NCI-H146 treated with DMSO at 0.1 percent for 48 hours (cell line): ENCODE measurements at regions not wholly inside any gene's neighbourhood (a gene's known extent, or its start where the extent isn't known, plus 50 kb on each side); places are given as distances from the start of the nearest gene placed in this dataset.

Source experiments
- DNase-seq: peaks from one replicate; lab custom pipeline; 2025; ENCODE audit not compliant: unreplicated experiment; lab: John Stamatoyannopoulos, UW

DNA sequence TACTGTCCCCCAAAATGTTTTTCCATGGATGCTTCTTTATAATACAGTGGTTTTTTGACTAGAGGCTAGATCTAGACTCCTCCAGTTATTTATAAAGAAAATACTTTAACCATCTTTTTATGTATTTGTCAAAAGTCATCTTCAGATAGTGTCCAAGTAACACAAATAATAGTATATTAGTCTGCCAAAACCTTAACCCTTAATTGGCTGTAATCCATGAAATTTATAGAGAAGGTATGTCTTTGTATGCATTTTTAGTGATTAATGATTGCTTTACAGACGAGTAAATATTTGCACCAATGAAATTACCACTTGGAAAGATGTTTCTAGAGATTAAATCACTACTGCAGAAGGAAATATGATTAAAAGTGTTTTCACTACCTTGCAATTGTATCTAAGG, 451.8 kb upstream of the NRXN1 start:
- no peak for DNase-seq

DNA sequence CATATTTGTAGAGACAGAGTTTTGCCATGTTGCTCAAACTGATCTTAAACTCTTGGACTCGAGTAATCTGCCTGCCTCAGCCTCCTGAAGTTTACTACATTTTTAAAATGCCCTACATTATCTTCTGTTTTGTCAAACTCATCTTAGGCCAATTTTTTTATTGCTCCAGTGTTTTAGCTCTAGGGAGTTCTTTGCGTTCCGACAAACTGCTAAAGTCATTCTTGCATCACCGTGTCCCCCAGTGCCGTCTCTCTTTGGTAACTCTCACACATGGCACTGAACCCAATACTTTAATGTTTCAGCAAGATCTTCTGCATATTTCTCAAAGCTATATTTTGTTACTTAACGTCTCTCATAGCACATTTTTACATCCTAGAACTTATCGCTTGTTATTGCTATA, 440.9 kb upstream of the NRXN1 start:
- no peak for DNase-seq

DNA sequence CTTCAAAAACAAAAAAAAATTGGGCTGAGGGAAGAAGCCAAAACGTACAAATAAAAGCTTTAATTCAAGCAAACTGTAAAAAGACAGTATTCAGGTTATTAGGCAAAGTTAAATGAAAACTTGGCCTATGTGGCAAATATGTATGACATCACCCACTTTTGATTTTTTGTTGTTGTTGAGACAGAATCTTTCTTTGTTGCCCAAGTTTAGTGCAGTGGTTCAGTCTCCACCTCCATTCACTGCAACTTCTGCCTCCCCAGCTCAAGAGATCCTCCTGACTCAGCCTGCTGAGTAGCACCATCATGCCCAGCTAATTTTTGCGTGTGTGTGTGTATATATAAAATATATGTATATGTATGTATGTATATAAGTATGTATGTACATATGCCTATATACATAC, 440.4 kb upstream of the NRXN1 start:
- DNase-seq, result no peak

DNA sequence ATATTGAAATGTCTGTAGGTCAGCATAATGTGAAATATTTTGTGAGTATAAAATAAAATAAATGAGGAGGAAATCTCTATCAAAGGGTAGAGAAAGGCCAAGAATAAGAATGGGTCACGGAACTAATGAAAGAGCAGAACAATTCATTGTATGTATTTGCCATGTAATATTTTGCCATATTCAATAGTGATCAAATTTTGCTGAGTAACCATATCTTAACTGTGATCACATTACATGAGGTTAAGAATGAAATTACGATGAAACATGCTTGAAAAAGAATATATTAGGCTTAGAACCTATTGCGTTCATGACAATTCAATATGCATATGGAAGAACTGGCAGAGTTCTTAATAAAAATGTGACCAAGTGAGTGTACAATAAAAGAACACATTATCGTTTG, 437.2 kb upstream of the NRXN1 start:
- no peak for DNase-seq

DNA sequence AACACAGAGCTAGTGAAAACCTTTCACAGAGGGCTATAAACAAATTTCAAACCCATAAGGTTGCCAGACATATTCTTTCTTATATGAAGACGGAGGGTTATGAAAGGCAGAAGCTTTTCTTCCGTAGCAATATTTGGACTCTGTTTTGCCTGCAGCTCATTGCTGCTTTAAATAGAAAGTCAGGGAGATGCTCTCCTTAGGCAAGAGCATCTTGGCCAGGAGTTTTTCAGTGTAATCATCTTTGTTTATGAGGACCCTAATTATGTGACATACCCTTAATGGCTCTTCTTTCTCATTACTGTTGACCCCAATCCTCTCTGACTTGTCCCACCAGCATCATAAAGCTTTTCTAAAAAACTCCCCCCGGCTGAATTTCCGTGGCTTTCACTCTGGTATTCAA, 433.4 kb upstream of the NRXN1 start:
- DNase-seq, result no peak

DNA sequence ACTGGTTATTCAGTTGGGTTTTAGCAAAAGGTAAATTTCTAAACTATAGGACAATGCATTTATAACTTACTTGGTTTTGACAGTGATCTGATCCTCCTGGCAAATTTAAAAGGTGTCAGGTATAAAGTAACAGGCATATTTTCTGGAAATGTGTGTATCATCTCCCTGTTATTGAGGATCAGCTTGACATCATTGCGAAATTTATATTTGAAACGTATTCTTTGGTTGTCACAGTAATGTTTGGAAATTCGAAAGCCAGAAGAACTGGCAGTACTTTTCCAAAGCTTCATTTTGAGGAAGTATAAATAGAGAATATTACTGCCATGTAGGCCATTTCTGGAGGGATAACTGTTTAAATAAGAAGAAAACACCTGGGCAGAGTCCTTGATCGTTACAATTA, 422.2 kb upstream of the NRXN1 start:
- no peak for DNase-seq

DNA sequence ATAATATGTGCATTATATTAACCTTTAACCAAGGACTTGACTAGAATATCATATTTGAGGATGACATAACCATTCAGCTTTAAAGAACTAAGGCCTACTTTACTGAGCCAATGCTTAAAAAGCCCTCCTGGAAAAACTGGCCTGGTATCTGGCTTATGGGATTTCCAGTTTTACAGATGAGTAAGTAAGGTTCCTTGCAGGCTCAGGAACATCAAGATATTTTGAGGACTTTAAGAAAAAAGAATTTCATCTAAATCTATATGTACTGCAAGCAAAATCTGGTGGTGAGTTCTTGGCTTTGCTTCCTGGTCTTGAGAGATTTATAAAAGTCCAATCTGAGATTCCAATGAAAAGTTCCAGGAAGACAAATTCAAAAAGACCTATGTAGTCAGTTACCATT, 417.0 kb upstream of the NRXN1 start:
- no peak for DNase-seq

DNA sequence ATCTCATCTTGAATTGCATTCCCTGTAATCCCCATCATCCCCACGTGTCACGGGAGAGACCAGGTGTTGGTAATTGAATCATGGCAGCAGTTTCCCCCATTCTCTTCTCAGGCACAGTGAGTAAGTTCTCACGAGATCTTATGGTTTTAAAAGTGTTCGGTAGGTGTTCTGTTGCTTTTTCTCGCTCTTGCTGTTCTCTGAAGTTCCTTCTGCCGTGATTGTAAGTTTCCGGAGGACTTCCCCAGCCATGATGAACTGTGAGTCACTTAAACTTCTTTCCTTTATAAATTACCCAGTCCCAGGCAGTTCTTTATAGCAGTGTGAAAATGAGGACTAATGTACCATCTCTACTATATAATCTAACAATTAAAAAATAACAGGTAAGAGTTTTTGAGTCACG, 409.9 kb upstream of the NRXN1 start:
- DNase-seq, result no peak

DNA sequence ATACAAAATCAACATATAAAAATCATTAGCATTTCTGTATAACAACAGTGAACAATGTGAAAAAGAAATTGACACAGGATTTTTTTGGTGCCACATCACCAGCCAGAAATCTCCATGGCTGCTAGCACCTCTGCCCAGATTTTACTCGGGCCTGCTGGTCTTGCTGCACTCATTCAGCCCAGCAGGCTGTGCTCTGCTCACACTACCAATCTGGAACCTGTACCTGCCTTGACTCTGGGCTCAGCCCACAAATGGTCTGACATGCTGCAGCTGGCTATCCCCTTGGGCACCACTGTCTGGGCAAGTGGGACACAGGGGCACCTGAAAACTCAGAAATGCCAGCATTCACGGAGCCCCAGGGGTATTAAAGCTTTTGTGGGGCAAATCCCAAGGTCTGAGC, 392.5 kb upstream of the NRXN1 start:
- DNase-seq, result no peak

DNA sequence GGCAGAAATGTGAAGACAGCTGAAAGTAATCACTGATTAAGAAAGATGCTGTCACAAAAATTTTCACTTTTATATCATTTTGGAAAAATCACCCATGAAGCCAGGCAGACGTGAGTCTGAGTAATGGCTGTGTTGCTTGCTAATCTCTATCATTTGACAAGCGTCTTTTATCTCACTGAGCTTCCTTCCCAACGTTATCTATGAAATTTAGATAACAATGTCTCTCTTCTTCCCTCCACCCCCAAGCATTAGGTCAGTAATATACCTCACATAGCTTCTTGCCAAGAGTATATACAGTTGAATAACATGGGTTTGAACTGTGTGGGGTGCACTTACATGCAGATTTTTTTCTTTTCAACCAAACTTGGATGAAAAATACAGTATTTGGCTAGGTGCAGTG, 388.6 kb upstream of the NRXN1 start:
- DNase-seq, result no peak

DNA sequence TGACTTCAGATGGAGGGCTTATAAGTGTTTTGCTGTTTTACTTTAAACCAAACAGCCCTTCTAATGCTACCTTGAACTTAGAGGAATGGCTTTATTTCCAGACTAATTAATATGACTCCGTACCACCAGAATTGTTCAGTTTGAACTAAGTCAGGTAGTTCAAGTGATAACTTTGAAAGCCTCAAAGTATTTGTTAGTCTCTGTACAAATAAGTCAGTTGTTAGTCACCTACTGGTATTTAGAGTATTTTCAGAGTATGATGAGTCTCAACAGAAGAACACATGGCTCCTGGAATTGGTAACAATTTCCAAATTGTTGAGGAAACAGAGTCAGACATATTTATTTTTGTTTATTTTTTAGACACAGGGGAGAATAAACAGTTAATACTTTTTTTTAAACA, 381.8 kb upstream of the NRXN1 start:
- no peak for DNase-seq

DNA sequence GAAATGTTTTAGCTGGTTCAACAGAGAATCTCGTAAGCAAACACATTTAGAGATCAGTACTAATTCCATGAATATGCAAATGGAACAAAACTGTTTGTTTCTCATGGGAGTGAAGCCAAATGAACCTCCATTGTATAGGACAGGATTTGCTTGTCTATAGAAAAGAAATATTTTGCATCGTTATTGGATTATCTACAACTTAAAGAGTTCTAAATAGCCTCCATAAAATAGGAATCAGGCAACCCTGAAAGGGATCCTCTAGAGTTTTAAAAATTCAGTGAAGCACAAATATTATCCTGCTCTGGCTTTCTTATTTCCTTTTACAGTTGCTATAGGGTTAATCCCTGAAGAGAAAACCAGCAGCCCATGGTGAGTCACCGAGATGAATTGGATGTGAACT, 378.4 kb upstream of the NRXN1 start:
- no peak for DNase-seq

DNA sequence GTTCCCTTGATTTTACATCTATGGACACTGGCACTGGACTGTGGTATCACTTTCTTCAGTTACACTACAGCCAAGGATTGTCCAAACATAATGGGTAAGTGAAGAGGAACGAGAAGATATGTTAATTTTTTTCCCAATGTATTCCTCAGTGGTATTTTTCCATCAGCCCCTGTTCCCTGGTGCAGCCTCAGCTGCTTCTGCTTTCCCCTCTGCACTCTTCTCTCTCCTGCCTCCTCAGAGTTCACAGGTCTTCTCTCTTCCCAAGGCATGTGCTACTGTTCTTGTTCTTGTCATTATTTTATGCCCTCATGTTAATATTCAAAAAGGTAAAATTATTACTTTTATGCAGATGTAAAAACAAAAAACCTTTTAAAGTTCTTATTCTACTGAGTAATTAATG, 378.0 kb upstream of the NRXN1 start:
- no peak for DNase-seq

DNA sequence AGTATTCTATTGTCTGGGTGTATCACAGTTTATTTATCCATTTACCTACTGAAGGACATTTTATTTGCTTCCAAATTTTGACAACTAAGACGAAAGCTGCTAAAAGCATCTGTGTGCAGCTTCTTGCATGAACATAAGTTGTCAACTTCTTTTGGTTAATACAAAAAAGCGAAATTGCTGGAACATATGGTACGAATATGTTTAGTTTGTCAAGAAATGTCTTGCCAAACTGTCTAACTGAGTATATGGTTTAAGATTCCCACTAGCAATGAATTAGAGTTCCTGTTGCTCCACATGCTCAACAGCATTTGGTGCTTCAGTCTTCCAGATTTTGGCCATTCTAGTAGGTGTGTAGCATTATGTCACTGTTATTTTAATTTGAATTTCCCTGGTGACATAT, 372.3 kb upstream of the NRXN1 start:
- DNase-seq, result no peak

DNA sequence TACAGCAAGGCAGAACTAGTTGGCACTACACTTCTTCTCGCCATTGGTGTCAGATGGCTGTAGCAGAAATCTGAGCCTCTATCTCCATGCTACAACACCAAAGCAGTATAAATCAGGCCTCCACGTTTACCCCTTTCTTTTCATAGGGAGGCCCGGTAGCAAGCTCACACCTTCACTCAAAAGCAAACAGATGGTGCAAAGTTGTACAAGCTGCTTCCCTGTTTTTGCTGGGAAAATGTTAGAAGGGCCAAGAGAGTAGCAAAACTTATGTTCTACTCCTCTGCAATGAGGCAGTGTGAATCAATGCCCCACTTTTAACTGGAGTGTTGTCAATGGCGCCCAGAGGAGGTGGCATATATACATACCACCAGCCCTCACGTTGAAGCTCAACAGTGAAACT, 369.6 kb upstream of the NRXN1 start:
- no peak for DNase-seq

DNA sequence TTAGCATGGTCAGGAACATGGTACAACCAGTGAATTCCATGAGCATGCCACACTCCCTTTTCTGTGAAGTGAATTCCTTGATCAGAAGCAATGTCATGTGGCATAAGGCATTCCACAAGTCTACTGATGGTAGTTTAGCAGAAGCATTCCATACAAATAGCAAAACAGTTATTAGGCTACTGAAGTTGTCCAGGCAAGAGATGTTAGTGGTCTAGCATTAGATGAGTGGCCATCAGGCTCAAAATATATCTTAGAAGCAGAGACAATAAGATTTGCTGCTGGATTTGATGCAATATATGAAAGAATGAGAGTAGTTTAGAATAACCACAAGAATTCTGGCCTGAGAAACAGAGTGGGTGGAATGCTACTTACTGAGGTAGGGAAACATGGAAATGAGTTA, 355.3 kb upstream of the NRXN1 start:
- no peak for DNase-seq

DNA sequence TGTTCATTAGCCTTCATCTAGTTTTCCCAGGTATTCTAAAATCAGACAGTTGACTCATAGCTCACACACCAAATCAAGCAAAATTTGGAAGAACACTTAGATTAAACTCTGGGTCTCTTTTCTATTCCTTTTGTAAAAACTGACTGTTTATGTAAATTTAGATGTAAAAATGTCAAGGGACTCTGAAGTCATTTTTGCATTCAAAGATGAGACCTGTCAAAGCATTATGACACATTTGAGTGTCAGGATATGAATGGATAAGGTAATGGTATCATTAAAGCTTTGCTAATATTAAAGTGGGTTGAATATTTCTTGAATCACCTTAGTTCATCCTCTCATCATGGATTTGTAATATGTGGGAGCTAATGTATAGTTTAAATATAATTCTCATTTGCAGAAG, 348.1 kb upstream of the NRXN1 start:
- no peak for DNase-seq

DNA sequence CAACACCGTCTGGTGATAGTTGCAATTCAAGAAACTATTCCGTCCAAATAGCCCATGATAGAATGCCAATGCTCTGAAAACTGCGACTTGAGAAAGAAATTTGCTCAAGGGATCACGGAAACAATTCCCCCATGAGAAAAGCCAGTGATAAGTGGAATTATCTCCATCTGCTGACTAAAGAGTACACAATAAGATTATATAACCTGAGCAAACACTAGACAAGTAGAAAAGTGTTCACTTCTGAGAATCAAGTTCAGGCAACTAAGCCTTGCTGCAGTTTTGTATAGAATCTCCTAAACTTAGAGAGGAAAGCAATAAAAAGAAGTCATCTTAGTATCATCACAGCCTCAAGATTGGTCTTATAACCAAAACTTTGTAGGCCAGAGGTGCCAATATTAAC, 336.3 kb upstream of the NRXN1 start:
- no peak for DNase-seq

DNA sequence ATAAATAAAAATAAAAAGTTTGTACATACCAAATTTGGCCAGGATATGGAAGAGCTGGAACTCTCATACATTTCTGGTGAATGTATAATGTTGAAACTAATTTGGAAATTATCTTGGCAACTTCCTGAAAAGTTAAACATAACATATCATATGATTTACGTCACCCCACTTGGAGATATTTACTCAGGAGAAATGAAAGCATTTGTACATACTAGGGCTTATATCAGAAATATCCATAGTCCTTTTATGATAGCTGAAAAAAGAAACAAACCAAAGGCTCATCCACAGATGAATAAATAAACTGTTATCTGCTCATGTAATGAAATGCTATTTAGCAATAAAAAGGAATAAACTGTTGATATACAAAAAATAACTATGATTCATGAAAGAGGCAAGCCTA, 318.2 kb upstream of the NRXN1 start:
- DNase-seq, result no peak

DNA sequence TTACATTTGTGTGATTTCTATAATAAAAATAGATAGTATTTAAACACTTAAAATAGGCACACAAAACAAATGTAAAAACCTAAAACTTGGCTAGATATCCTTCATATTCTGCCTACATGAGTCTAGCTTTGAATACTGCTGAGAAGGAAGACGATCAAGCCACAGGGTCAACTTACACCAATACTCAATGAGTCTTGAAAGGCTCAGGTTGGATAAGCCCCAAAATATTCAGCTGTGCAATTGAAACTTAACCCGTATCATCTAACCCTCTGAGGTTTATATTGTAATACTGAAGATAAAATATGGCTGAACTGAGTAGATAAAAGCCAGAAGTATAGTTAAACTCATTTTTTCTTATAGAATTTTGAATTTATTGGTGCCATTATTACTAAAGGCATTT, 313.0 kb upstream of the NRXN1 start:
- DNase-seq, result no peak

DNA sequence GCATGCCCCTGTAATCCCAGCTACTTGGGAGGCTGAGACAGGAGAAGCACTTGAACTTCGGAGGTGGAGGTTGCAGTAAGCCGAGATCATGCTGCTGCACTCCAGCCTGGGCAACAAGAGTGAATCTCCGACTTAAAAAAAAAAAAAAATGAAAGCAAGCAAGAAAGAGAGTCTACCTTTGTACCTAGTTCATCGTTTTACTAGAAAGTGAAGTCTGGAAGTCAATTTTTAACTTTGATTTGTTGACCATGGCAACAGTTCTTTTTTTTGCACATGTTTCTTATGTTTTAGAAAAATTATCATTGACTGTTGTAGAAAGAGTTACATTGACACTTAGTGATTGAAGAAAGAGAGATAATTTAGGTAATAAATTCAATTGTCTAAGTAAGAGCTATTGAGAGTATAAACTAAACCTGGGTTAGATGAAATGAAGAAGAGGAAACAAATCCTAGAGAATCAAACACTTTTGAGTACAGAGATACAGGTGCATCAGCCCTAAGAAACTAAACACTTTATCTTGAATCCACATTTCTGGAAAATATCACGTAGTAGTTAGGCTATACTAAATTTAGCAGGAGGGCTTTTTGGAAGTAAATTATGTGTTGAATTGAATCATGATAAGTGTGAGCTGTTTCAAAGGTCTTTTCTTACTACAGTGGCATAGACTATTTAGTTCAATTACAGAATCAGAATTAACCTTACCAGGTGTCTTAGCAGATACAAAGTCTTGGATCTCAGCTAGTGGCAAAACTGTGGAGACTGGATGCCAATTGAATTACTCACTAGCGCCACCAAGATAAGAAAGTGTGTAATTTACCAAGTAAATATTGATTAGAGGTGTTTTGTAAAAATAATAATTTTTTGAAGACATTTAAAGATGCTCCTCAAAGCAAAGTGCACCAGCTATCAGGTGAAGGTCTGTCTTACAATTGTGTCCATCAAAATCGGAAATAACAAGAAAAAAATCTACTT, 303.4 kb upstream of the NRXN1 start:
- DNase-seq, result no peak

DNA sequence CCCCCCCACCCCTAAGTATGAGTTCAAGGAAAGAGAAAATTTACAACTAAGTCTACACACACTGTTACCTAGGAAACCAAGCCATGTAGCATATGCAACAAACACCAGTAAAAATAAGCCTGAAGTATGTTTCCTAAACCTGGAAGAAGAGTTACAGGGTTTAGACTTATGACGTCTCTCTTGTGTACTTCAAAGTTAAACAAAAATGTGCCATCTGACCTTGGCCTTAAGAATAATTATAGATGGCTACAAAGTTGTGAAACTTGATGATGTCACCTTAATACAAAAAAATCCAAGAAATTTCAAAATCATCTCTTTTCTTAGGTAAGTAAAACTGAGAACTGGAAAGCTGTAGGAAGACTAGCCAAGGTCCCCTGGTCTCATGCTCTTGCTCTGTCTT, 297.6 kb upstream of the NRXN1 start:
- no peak for DNase-seq

DNA sequence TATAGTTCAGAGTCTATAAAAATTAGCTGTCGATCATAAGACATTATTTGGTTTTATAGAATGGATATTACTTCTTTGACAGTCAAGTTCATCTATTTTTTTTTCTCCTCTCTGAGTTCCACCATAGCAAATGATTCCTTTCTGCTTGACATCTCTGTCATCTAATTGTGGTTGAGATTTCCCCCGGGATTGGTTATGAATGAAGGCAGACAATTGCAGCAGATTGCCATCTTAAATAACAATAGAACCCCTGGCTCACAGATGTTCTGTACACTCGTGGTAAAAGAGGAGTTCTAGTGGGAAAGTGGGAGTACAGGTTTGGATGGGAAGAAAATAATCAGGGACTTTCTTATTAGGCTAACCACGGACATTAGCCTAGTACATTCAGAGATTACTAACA, 292.1 kb upstream of the NRXN1 start:
- DNase-seq, result no peak
